ENCODE measurements at regions not wholly inside any gene's neighbourhood (a gene's known extent, or its start where the extent isn't known, plus 50 kb on each side); places are given as distances from the start of the nearest gene placed in this dataset.

DNA sequence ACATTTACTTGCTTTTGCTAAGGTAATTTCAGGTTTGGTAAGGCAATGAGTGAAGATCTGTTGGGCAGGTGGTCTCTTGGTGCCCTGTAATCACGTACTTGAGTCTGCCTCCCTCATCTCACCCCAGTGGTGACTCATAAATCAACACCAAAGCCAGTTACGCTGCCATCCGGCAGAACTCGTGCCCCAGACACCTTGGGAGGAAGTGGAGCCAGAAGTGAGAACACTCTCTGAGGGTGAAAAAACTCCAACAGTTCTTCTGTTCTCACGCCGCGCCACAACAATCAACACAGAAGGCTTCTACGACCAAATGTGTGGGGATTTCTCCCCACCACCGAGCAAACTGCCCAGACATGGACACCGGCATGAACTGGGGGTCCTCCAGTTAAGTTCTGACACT, 206.2 kb downstream of the ARL4C start:
- Histone ChIP-seq H3K4me1 (peaks cover 0 to 30% of the 10 kb centered on the region in 2 donors), H3K27me3 (no peaks in the 10 kb centered on the region), H3K27ac (peak overlapping the region; percentile 56 to 70), H3K4me3 (no peak overlapping the region), H3K9me3 (no peaks in the 10 kb centered on the region), H3K36me3 (no peaks in the 10 kb centered on the region)
- peak; percentile 67 for DNase-seq (ENCODE audit: low spot score)
- TF ChIP-seq, protein P1, sequence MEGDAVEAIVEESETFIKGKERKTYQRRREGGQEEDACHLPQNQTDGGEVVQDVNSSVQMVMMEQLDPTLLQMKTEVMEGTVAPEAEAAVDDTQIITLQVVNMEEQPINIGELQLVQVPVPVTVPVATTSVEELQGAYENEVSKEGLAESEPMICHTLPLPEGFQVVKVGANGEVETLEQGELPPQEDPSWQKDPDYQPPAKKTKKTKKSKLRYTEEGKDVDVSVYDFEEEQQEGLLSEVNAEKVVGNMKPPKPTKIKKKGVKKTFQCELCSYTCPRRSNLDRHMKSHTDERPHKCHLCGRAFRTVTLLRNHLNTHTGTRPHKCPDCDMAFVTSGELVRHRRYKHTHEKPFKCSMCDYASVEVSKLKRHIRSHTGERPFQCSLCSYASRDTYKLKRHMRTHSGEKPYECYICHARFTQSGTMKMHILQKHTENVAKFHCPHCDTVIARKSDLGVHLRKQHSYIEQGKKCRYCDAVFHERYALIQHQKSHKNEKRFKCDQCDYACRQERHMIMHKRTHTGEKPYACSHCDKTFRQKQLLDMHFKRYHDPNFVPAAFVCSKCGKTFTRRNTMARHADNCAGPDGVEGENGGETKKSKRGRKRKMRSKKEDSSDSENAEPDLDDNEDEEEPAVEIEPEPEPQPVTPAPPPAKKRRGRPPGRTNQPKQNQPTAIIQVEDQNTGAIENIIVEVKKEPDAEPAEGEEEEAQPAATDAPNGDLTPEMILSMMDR (IDR thresholded peaks at IDR 0.05), result no peak

DNA sequence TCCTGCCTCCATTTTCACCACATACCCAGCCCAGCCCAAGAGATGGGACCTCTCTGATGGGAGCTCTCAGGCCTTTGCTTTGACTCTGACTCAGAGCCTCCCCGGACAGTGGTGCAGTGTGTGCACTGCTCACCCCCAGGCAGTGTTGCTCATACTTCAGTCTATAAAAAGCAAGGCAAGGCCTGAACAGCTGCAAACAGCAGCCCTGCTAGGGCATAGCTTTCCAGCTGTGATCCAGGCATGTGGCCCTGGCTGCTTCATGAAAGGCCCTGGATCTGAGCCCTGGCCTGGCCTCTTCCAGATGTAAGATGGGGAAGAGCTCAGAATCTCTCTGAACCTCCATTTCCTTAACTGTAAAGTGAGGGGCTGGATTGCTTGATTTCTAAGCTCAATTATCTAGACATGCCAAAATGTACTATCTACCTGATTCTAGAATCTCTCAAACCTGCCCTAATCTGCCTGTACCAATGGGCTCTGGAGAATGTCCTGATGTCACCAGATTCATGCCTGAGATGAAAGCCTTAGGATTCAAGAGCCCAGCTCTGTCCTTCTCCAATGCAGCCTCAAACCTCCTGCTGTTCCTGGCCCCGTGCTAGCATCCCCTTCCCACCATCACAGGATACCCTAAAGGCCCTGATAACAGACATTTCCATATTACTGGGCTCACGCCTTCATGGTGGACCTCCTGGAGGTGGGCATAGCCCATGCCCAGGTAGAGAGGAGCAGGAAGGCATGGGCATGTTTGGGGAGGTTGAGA, 206.9 kb downstream of the ARL4C start:
- no peak for DNase-seq (ENCODE audit: low spot score)
- Histone ChIP-seq H3K27ac (peak overlapping the region; percentile 52 to 70), H3K36me3 (no peaks in the 10 kb centered on the region), H3K27me3 (no peaks in the 10 kb centered on the region), H3K9me3 (no peaks in the 10 kb centered on the region), H3K4me3 (no peak overlapping the region), H3K4me1 (peaks cover 0 to 30% of the 10 kb centered on the region in 2 donors)
- TF ChIP-seq, protein P1 (IDR thresholded peaks at IDR 0.05), result no peak

DNA sequence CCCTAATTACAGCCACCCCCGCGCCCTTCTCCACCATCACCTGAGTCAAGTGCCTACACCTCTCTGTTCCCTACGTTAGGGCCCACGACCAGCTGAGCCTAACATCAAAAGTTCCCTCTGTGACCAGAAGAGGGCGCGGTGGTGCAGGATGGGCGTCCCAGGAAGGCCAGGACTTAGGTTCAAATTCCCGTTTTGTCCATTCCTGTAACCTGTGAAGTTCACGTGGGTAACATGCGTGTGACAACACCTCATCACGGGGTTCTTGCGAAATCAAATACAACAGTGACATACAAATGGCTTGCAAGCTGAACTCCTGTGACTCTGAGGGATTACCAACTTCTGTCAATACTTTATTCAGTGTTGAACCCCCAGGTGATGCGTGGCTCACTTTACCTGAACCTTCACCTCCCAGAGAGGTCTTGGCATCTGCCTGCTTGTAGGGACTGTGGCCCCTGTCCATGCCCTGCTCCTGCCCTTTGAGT, 207.9 kb downstream of the ARL4C start:
- Histone ChIP-seq H3K27ac (peak overlapping the region in 1 of 2 donors; percentile 52), H3K4me3 (no peak overlapping the region), H3K27me3 (no peaks in the 10 kb centered on the region), H3K9me3 (no peaks in the 10 kb centered on the region), H3K4me1 (peaks cover 0 to 30% of the 10 kb centered on the region in 2 donors), H3K36me3 (no peaks in the 10 kb centered on the region)
- TF ChIP-seq, protein P1 (IDR thresholded peaks at IDR 0.05), result peak; percentile 59 to 84
- DNase-seq (ENCODE audit: low spot score), result peak; percentile 70

DNA sequence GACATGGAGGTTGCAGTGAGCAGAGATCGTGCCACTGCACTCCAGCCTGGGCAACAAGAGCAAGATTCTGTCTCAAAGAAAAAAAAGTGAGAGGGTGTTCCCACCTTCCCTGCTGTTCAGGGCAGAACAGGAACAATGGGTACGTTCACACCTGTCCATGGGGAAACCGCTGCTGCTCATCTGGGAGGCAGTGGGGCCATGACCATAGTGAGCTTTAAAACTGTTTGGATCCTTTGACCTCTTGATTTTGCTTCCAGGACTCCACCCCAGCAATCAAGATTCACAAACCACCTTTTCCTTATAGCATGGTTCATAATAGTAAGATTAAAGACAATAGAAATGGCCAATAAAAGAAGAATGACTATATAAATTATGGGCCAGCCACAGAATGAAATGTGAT, 209.2 kb downstream of the ARL4C start:
- H3K9me3 ChIP-seq, result no peaks in the 10 kb centered on the region
- no peaks in the 10 kb centered on the region for H3K36me3 ChIP-seq
- no peak overlapping the region for H3K4me3 ChIP-seq
- no peak overlapping the region for H3K27ac ChIP-seq
- no peak for DNase-seq (ENCODE audit: low spot score)
- peaks cover 0 to 29% of the 10 kb centered on the region in 2 donors for H3K4me1 ChIP-seq
- TF ChIP-seq, protein P1 (IDR thresholded peaks at IDR 0.05), result no peak
- no peaks in the 10 kb centered on the region for H3K27me3 ChIP-seq

DNA sequence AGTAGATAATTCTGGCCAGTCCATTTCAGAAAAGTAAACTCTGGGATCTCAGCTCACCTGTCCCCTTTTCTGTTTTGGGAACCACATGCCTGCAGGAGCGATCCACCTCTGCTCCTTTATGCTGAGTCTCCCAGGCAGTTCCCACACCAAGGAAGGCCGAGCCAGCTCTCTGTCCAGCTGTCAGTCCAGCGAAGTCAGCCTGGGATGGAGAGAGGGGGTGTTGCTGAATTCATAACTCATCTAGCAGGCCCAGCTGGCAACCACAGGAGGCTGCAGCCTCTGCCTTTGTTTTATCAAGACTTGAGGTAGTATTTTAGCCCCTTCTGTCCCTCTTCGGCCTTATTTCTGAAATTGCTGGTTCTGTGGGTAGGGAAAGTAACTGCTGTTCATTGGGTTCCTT, 209.9 kb downstream of the ARL4C start:
- H3K4me1 ChIP-seq, result peaks cover 0 to 22% of the 10 kb centered on the region in 2 donors
- no peaks in the 10 kb centered on the region for H3K27me3 ChIP-seq
- TF ChIP-seq, protein P1 (IDR thresholded peaks at IDR 0.05), result no peak
- H3K9me3 ChIP-seq, result no peaks in the 10 kb centered on the region
- no peak overlapping the region for H3K27ac ChIP-seq
- no peaks in the 10 kb centered on the region for H3K36me3 ChIP-seq
- no peak overlapping the region for H3K4me3 ChIP-seq
- no peak for DNase-seq (ENCODE audit: low spot score)

Measured in right atrium auricular region (tissue), 2 donors.